ENCODE measurements at regions not wholly inside any gene's neighbourhood (a gene's known extent, or its start where the extent isn't known, plus 50 kb on each side); places are given as distances from the start of the nearest gene placed in this dataset.
A peak's percentile ranks its signal among the peaks of the same experiment; 100 is the strongest.

- no peak overlapping the region for H3K4me3 ChIP-seq (ENCODE audit: control insufficient read depth, low read depth, low read length)
- no peak for DNase-seq (ENCODE audit: low read depth)
- TF ChIP-seq CTCF (conservative IDR thresholded peaks at IDR 0.05; ENCODE audit: control insufficient read depth, insufficient read depth, low read depth, low read length) = no peak
Observed at GRCh38 chr6:137692308-137692707, 174.8 kb upstream of the TNFAIP3 start.

GRCh38 chr6:137692806-137693205 is 174.3 kb upstream of the TNFAIP3 start:
- TF ChIP-seq CTCF (conservative IDR thresholded peaks at IDR 0.05; ENCODE audit: control insufficient read depth, insufficient read depth, low read depth, low read length) = no peak
- H3K4me3 ChIP-seq (ENCODE audit: control insufficient read depth, low read depth, low read length) = no peak overlapping the region
- DNase-seq (ENCODE audit: low read depth) = peak; percentile 52

GRCh38 chr6:137693711-137694110 is 173.3 kb upstream of the TNFAIP3 start:
- TF ChIP-seq CTCF (conservative IDR thresholded peaks at IDR 0.05; ENCODE audit: control insufficient read depth, insufficient read depth, low read depth, low read length) = no peak
- no peak for DNase-seq (ENCODE audit: low read depth)

GRCh38 chr6:137696765-137697164 is 170.3 kb upstream of the TNFAIP3 start:
- TF ChIP-seq CTCF (conservative IDR thresholded peaks at IDR 0.05; ENCODE audit: control insufficient read depth, insufficient read depth, low read depth, low read length) = no peak
- no peak for DNase-seq (ENCODE audit: low read depth)
- no peak overlapping the region for H3K4me3 ChIP-seq (ENCODE audit: control insufficient read depth, low read depth, low read length)

More at GRCh38 chr6:137693711-137694110, 173.3 kb upstream of the TNFAIP3 start:
- no peak overlapping the region for H3K4me3 ChIP-seq (ENCODE audit: control insufficient read depth, low read depth, low read length)

GRCh38 chr6:137697267-137697938 is 169.7 kb upstream of the TNFAIP3 start:
- TF ChIP-seq CTCF (conservative IDR thresholded peaks at IDR 0.05; ENCODE audit: control insufficient read depth, insufficient read depth, low read depth, low read length) = no peak
- DNase-seq (ENCODE audit: low read depth) = peak; percentile 28
- no peak overlapping the region for H3K4me3 ChIP-seq (ENCODE audit: control insufficient read depth, low read depth, low read length)

GRCh38 chr6:137698636-137699030 is 168.4 kb upstream of the TNFAIP3 start:
- no peak for DNase-seq (ENCODE audit: low read depth)
- H3K4me3 ChIP-seq (ENCODE audit: control insufficient read depth, low read depth, low read length) = no peak overlapping the region
- no peak for TF ChIP-seq CTCF (conservative IDR thresholded peaks at IDR 0.05; ENCODE audit: control insufficient read depth, insufficient read depth, low read depth, low read length)

Measured in fibroblast of mammary gland (primary cell).